HFFc6 (cell line): ENCODE measurements at regions not wholly inside any gene's neighbourhood (a gene's known extent, or its start where the extent isn't known, plus 50 kb on each side); places are given as distances from the start of the nearest gene placed in this dataset.
"Not testable (repeated sequence)": the region's sequence is repeated elsewhere in the genome, so short reads cannot be mapped to it uniquely, and the experiment has no call there.

Source experiments
- DNase-seq: peaks from one replicate; pipeline ENCODE4 v3.0.0-alpha.2; 2018
- H3K27ac Mint-ChIP-seq: 2 replicates; pipeline ENCODE4 v1.8.0; 2020; ENCODE audit warnings: mild to moderate bottlenecking, mixed read lengths
- H3K27me3 Mint-ChIP-seq: 2 replicates; pipeline ENCODE4 v1.8.0; 2021; ENCODE audit warnings: mild to moderate bottlenecking, moderate library complexity, mixed read lengths; ENCODE audit not compliant: insufficient read depth
- H3K36me3 Mint-ChIP-seq: 2 replicates; pipeline ENCODE4 v1.8.0; 2021; ENCODE audit warnings: low read depth, mixed read lengths
- H3K4me1 Mint-ChIP-seq: 2 replicates; pipeline ENCODE4 v1.8.0; 2020; ENCODE audit warnings: low read depth, mixed read lengths
- H3K4me3 Mint-ChIP-seq: 2 replicates; pipeline ENCODE4 v1.8.0; 2020; ENCODE audit warnings: mild to moderate bottlenecking, moderate library complexity, mixed read lengths
- H3K9me3 Mint-ChIP-seq: 2 replicates; pipeline ENCODE4 v1.8.0; 2020; ENCODE audit warnings: mild to moderate bottlenecking, mixed read lengths
- TF ChIP-seq, protein P1 (sequence below): fragments of 200-600 bp; sonication (generic); IDR thresholded peaks from 2 replicates; pipeline ENCODE4 v1.5.0; 2021; ENCODE audit warnings: antibody characterized with exemption, mild to moderate bottlenecking

DNA sequence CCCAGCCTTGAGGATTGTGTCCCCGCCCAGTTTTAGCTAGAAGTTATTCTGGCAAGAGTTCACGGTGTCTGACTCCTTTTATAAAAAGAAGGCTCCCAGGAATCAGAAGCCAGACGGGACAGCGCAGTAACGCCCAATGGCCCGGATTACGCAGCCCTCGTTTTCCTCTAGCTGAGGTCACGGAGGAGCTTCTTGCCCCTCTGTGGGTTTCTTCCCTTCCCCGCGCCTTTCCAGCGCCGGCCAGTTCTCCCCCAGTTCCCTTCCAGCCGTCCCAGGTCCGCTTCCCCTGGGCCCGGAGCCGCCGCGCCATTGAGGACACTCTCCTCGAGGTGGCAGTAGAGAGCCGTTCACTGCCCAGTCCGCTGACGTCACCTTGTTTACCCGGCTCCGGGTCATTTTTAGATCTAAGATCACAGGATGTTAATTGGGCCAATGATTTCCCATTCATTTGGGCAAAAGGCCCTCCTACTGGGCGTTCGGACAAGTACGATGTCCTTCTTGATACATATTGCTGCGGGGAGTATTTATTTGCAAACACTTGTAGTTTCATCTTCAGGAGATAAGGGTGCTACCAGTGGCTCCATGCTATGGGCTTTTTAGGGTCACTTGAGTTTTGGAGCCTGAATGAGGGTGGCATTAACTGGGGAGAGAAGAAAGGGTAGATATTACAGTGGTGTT is 81.5 kb upstream of the PPM1B start:
- DNase-seq, result peak; percentile 63
- Mint-ChIP-seq H3K9me3 (no peaks in the 10 kb centered on the region), H3K4me1 (peaks cover 12% of the 10 kb centered on the region), H3K36me3 (no peaks in the 10 kb centered on the region), H3K4me3 (peak overlapping the region; percentile 77), H3K27ac (peak overlapping the region; percentile 3; the same call in 1 of the 2 replicates), H3K27me3 (peaks cover 6% of the 10 kb centered on the region; the same call in 1 of the 2 replicates)
- TF ChIP-seq, protein P1, sequence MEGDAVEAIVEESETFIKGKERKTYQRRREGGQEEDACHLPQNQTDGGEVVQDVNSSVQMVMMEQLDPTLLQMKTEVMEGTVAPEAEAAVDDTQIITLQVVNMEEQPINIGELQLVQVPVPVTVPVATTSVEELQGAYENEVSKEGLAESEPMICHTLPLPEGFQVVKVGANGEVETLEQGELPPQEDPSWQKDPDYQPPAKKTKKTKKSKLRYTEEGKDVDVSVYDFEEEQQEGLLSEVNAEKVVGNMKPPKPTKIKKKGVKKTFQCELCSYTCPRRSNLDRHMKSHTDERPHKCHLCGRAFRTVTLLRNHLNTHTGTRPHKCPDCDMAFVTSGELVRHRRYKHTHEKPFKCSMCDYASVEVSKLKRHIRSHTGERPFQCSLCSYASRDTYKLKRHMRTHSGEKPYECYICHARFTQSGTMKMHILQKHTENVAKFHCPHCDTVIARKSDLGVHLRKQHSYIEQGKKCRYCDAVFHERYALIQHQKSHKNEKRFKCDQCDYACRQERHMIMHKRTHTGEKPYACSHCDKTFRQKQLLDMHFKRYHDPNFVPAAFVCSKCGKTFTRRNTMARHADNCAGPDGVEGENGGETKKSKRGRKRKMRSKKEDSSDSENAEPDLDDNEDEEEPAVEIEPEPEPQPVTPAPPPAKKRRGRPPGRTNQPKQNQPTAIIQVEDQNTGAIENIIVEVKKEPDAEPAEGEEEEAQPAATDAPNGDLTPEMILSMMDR, result peak; percentile 97

DNA sequence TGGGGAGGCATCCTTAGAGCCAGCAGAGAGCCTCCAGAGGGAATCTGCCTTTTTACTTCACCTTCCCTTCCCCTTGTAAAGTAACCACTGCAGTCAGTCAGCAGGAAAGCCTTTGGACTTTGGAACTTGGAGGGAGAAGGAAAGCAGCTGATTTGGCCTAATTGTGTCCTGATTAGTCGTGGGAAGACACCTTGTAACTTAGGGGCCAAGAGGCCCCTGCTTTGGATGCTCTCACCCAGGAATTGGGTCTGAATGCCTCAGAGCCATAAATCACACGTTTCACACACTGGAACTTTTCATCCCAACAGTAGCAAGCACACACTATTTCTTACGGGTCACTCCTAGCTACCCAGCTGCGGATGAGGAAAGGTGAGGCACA is 81.0 kb upstream of the PPM1B start:
- H3K4me3 Mint-ChIP-seq, result peak overlapping the region; percentile 77
- no peak for DNase-seq
- H3K9me3 Mint-ChIP-seq, result no peaks in the 10 kb centered on the region
- H3K27ac Mint-ChIP-seq, result peak overlapping the region; percentile 3; the same call in 1 of the 2 replicates
- peaks cover 8% of the 10 kb centered on the region; the same call in 1 of the 2 replicates for H3K27me3 Mint-ChIP-seq
- peaks cover 12% of the 10 kb centered on the region for H3K4me1 Mint-ChIP-seq
- H3K36me3 Mint-ChIP-seq, result no peaks in the 10 kb centered on the region
- TF ChIP-seq, protein P1, result no peak

DNA sequence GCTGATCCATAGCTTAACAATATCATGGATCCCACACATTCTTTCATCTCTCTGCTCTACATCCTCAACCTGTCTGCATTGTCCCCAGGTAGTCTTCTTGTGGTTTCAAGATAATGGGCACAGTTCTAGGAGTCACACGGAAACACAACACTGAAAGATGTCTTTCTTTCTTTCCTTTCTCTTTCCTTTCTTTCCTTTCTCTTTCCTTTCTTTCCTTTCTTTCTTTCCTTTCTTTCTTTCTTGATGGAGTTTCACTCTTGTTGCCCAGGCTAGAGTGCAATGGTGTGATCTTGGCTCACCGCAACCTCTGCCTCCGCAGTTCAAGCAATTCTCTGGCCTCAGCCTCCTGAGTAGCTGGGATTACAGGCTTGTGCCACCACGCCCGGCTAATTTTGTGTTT is 76.2 kb upstream of the PPM1B start:
- DNase-seq, H3K4me3 Mint-ChIP-seq, H3K36me3 Mint-ChIP-seq, H3K4me1 Mint-ChIP-seq, H3K27me3 Mint-ChIP-seq, H3K9me3 Mint-ChIP-seq, H3K27ac Mint-ChIP-seq: not testable (repeated sequence)

DNA sequence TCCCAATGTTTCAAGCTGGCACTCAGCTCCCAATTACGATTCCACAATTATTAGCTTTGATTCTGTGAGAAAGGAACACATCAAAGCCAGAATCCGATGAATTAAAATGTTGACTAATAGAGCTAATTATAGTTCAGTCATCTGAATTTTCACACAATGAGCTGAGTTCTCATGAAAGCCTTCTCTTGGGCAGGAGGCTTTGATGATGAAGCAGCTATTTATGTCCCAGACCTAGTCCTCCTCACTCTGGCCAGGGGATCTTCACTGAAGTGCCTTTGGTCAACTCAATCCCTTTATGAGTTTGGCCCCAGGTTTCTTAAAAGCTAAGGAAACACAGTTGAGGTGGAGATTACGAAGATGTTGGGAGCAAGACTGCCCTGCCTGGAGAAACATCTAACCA is 74.7 kb upstream of the PPM1B start:
- Mint-ChIP-seq H3K4me1 (no peaks in the 10 kb centered on the region), H3K27ac (no peak overlapping the region), H3K27me3 (peaks cover 10% of the 10 kb centered on the region), H3K36me3 (no peaks in the 10 kb centered on the region), H3K9me3 (peaks cover 5% of the 10 kb centered on the region; the same call in 1 of the 2 replicates), H3K4me3 (no peak overlapping the region)
- TF ChIP-seq, protein P1, result no peak
- DNase-seq, result no peak

DNA sequence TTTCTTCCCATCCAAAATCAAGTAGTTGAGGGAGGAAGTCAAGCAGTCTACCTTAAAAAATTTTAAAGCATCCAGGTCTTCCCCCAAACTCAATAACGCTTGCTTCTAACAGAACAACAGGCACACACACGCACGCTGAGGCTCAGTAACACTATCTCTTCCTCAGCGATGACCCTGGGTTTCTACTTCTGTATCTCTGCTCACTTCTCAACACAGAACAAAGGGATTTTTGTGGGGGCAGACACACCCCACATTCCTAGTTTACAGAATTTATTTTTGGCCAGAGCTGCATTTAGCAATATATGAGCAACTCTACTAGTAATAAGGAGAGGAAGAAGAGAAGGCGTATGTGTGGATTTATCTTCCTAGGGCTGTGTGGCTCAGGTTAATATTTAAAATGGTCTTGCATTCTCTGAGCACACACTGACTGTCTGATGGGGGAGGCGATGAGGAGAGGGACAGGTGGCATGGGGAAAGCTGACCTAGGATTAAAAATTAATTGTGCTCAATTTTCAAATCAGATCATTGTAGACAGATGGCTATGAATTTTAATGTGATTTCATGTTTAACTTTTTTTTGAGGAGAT is 71.3 kb upstream of the PPM1B start:
- TF ChIP-seq, protein P1, result no peak
- H3K9me3 Mint-ChIP-seq, result peaks cover 5% of the 10 kb centered on the region; the same call in 1 of the 2 replicates
- H3K4me3 Mint-ChIP-seq, result no peak overlapping the region
- H3K27ac Mint-ChIP-seq, result no peak overlapping the region
- H3K4me1 Mint-ChIP-seq, result peaks cover 20% of the 10 kb centered on the region
- no peaks in the 10 kb centered on the region for H3K36me3 Mint-ChIP-seq
- H3K27me3 Mint-ChIP-seq, result peaks cover 6% of the 10 kb centered on the region
- DNase-seq, result no peak

DNA sequence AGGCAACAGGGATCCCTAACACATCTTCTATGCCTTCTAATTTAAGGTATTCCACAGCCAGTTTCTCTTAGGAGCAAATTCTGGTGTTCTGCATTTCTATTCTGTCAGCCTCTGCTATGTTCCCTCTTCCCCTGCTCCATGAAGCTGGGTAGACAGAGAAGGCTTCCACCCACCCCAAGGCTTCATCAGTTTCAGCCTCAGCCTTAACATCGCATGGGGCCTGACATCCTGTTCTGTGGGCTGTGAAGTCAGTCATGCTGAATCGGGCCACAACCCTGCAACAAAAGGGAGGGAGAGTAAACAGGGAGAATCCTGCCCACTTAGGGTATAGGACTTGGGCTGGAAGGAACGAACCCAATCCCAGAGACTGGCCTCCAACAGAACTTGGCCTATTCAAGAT is 70.6 kb upstream of the PPM1B start:
- Mint-ChIP-seq H3K4me1 (peaks cover 20% of the 10 kb centered on the region), H3K27me3 (peaks cover 5% of the 10 kb centered on the region), H3K27ac (no peak overlapping the region), H3K9me3 (peaks cover 5% of the 10 kb centered on the region; the same call in 1 of the 2 replicates), H3K36me3 (no peaks in the 10 kb centered on the region), H3K4me3 (no peak overlapping the region)
- DNase-seq, result no peak
- TF ChIP-seq, protein P1, result no peak
